GM18511 (cell line): ENCODE measurements at regions not wholly inside any gene's neighbourhood (a gene's known extent, or its start where the extent isn't known, plus 50 kb on each side); places are given as distances from the start of the nearest gene placed in this dataset.
"Not testable (repeated sequence)": the region's sequence is repeated elsewhere in the genome, so short reads cannot be mapped to it uniquely, and the experiment has no call there.

Source experiments
- ATAC-seq: cut with Tn5 transposase; IDR thresholded peaks from one replicate; pipeline ENCODE4 v1.9.1; 2021; ENCODE audit warnings: mild to moderate bottlenecking, moderate library complexity; ENCODE audit not compliant: unreplicated experiment

- ATAC-seq, result no peak
These were observed 127.2 kb upstream of the SYT13 start for GRCh38 chr11:45413156-45413858.

- no peak for ATAC-seq
These were observed 126.4 kb upstream of the SYT13 start for GRCh38 chr11:45412521-45412920.

GRCh38 chr11:45412051-45412471 is 125.9 kb upstream of the SYT13 start:
- ATAC-seq, result no peak

GRCh38 chr11:45411228-45411946 is 125.2 kb upstream of the SYT13 start:
- ATAC-seq, result no peak

- ATAC-seq, result no peak
These were observed 124.5 kb upstream of the SYT13 start for GRCh38 chr11:45410391-45411227.

- ATAC-seq, result no peak
These were observed 123.4 kb upstream of the SYT13 start for GRCh38 chr11:45409587-45409986.

- ATAC-seq, result no peak
These were observed 121.1 kb upstream of the SYT13 start for GRCh38 chr11:45407226-45407625.

GRCh38 chr11:45405916-45406670 is 120.0 kb upstream of the SYT13 start:
- no peak for ATAC-seq

- ATAC-seq, result not testable (repeated sequence)
These were observed 117.4 kb upstream of the SYT13 start for GRCh38 chr11:45403521-45403920.

- ATAC-seq, result no peak
These were observed 116.0 kb upstream of the SYT13 start for GRCh38 chr11:45402049-45402630.

- no peak for ATAC-seq
These were observed 114.5 kb upstream of the SYT13 start for GRCh38 chr11:45400591-45400990.

GRCh38 chr11:45399166-45399565 is 113.0 kb upstream of the SYT13 start:
- no peak for ATAC-seq

- no peak for ATAC-seq
These were observed 112.2 kb upstream of the SYT13 start for GRCh38 chr11:45398325-45398724.

GRCh38 chr11:45396394-45396793 is 110.3 kb upstream of the SYT13 start:
- ATAC-seq, result no peak

- ATAC-seq, result no peak
These were observed 109.8 kb upstream of the SYT13 start for GRCh38 chr11:45395947-45396346.

- ATAC-seq, result no peak
These were observed 109.3 kb upstream of the SYT13 start for GRCh38 chr11:45395421-45395820.

GRCh38 chr11:45394294-45395085 is 108.3 kb upstream of the SYT13 start:
- no peak for ATAC-seq

GRCh38 chr11:45393826-45394225 is 107.7 kb upstream of the SYT13 start:
- no peak for ATAC-seq

GRCh38 chr11:45393334-45393733 is 107.2 kb upstream of the SYT13 start:
- ATAC-seq, result no peak
